ENCODE measurements at regions not wholly inside any gene's neighbourhood (a gene's known extent, or its start where the extent isn't known, plus 50 kb on each side); places are given as distances from the start of the nearest gene placed in this dataset.

DNA sequence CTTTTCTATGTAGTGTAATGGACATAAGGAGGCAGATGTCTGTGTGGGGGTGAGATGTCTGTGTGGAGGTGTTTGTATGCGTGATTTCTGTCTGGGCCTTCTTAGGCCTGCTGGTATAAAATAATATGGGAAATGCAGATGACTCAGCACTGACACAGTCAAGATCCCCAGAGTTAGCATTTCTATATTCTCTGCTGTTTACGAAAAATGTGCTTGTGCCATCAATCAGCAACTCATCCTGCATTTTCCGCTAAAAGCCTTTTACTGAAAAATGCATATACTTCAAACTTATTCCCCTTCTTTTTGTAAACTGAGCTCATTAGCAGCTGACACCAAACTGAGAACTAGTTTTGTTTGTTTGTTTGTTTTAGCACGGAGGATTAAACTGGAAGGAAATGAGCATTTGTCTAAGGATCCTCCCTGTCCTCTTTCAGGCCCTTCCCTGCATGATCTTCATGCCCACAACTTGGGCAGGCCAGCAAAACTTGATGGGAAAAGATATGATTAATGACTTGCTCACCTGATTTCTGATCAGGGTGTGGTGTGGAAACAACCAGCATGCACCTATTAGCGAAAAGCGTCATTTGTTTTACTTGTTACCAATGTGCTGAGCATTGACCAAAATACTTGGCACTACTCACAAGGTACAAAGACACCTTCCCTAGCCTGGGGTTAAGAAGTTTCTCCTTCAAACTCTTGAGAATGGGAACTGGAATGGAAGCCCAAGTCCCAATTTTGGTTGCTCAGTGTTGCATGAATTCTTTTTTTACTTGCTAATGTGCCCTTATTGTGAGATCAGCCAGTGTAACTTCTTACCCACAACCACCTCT is 77.4 kb downstream of the NDUFS5 start:
- Histone ChIP-seq H3K9me3 (ENCODE audit: low read length) (no peaks in the 10 kb centered on the region), H3K4me1 (ENCODE audit: insufficient read depth, low read length) (peaks cover 48% of the 10 kb centered on the region), H3K4me3 (ENCODE audit: low read length) (peak overlapping the region; percentile 63), H3K36me3 (ENCODE audit: insufficient read depth, low read length) (no peaks in the 10 kb centered on the region), H2AFZ (ENCODE audit: low read depth, low read length) (no peak overlapping the region), H3K27me3 (ENCODE audit: insufficient read depth, low read length) (no peaks in the 10 kb centered on the region)

GRCh38 chr1:39104158-39105060 is 78.3 kb downstream of the NDUFS5 start:
- Histone ChIP-seq H2AFZ (ENCODE audit: low read depth, low read length) (peak overlapping the region; percentile 29), H3K27me3 (ENCODE audit: insufficient read depth, low read length) (no peaks in the 10 kb centered on the region), H3K36me3 (ENCODE audit: insufficient read depth, low read length) (no peaks in the 10 kb centered on the region), H3K9me3 (ENCODE audit: low read length) (no peaks in the 10 kb centered on the region), H3K4me3 (ENCODE audit: low read length) (peak overlapping the region; percentile 63), H3K4me1 (ENCODE audit: insufficient read depth, low read length) (peaks cover 45% of the 10 kb centered on the region)

- Histone ChIP-seq H3K4me1 (ENCODE audit: insufficient read depth, low read length) (peaks cover 45% of the 10 kb centered on the region), H2AFZ (ENCODE audit: low read depth, low read length) (peak overlapping the region; percentile 29)
Observed at GRCh38 chr1:39105061-39105840, 79.1 kb downstream of the NDUFS5 start.

DNA sequence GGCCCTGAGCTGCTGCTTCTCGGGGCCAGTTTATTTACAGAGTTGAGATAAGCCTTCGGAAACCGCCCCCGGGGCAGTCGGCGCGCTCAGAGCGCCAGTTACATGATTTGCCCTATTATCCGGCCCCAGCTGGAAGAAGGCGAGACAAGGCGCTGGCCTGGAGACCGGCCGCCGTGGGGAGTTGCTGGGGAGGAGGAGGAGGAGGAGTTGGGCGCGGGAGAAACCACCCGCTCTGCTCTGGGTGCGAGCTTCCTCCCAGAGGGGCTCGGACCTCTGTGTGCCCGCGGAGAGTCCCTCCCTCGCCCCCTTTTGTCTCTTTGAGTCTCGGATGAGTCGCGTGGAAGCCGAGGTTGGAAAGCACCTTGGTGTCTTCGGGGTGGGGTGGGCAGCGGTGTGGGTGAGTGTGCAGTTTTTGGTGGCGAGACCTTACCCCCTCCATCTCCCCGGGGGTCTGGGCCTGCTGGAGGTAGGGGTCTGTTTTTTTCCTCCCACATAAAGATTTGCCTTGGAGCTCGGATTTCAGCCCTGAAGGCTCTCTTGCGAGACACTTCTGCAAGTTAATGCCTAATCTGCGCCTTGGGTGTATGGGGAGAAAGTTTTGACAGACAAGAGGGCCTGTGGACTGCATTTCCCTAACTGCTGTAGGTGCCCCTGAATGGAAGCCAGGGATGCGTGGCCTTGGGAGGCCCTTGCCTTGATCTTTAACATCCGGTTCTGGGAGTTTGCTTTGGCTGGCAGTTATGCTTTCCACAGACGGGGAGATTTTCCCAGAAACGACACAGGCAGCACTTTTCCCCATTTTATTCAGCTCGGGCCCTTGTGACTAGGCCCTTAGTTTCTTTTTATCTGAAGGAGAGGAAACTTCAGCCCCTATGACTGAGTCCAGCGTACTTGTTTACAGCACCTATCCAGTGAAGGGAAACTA is 80.0 kb downstream of the NDUFS5 start:
- H2AFZ ChIP-seq (ENCODE audit: low read depth, low read length) = no peak overlapping the region
- H3K27me3 ChIP-seq (ENCODE audit: insufficient read depth, low read length) = no peaks in the 10 kb centered on the region
- H3K36me3 ChIP-seq (ENCODE audit: insufficient read depth, low read length) = no peaks in the 10 kb centered on the region
- H3K4me1 ChIP-seq (ENCODE audit: insufficient read depth, low read length) = peaks cover 45% of the 10 kb centered on the region
- peak overlapping the region; percentile 63 for H3K4me3 ChIP-seq (ENCODE audit: low read length)
- no peaks in the 10 kb centered on the region for H3K9me3 ChIP-seq (ENCODE audit: low read length)

More at GRCh38 chr1:39105061-39105840, 79.1 kb downstream of the NDUFS5 start:
- H3K4me3 ChIP-seq (ENCODE audit: low read length) = peak overlapping the region; percentile 63
- H3K36me3 ChIP-seq (ENCODE audit: insufficient read depth, low read length) = no peaks in the 10 kb centered on the region
- no peaks in the 10 kb centered on the region for H3K27me3 ChIP-seq (ENCODE audit: insufficient read depth, low read length)
- H3K9me3 ChIP-seq (ENCODE audit: low read length) = no peaks in the 10 kb centered on the region

GRCh38 chr1:39106801-39107327 is 80.7 kb downstream of the NDUFS5 start:
- no peaks in the 10 kb centered on the region for H3K27me3 ChIP-seq (ENCODE audit: insufficient read depth, low read length)
- no peaks in the 10 kb centered on the region for H3K36me3 ChIP-seq (ENCODE audit: insufficient read depth, low read length)
- H2AFZ ChIP-seq (ENCODE audit: low read depth, low read length) = no peak overlapping the region
- H3K4me1 ChIP-seq (ENCODE audit: insufficient read depth, low read length) = peaks cover 45% of the 10 kb centered on the region
- H3K9me3 ChIP-seq (ENCODE audit: low read length) = no peaks in the 10 kb centered on the region
- H3K4me3 ChIP-seq (ENCODE audit: low read length) = peak overlapping the region; percentile 63

DNA sequence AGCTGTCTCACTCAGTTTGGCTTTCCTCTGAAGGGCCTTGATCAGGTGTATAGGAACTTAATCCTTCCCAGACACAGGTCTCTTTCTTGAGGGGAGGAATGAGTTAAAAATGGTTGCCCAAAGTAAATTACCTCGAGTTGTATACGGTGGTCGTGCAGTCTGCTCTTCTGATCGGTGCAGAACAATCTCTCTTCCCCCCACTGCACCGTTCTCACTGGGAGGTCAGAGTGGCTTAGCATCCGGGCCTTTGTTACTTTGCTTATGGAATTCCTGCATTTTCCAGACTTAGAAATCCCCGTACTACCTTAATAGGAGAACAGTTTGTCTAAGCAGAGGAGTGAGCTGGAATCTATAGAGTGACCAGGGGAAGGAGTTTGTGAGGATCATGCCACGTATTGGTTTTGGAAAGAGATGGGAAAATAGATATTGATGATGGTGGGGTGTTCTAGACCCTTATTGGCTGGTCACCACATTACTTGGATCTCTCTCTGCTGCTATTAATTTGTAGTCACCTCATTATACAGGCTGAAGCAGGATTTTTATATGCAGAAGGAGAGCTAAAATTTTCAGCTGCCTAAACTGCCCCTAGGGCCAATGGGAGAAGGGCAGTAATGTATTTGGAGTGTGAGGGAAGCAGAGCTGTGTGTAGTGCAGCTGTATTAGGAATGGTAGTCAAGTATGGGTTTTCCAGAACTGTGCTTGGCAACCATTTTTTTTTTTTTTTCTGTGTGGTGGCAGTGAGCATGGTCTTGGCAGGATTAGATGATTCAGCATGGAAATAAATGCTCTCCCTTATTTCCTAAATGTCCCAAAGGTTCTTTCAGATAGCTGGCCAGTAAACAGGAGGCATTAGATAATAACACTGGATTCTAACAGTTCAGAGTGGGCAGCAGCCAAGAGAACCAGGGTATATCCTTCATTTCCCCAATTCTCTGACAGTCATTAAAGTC is 81.5 kb downstream of the NDUFS5 start:
- Histone ChIP-seq H3K9me3 (ENCODE audit: low read length) (no peaks in the 10 kb centered on the region), H3K27me3 (ENCODE audit: insufficient read depth, low read length) (no peaks in the 10 kb centered on the region), H3K4me1 (ENCODE audit: insufficient read depth, low read length) (peaks cover 40% of the 10 kb centered on the region), H3K36me3 (ENCODE audit: insufficient read depth, low read length) (no peaks in the 10 kb centered on the region), H2AFZ (ENCODE audit: low read depth, low read length) (no peak overlapping the region), H3K4me3 (ENCODE audit: low read length) (peak overlapping the region; percentile 63)

- H3K4me3 ChIP-seq (ENCODE audit: low read length) = no peak overlapping the region
- no peak overlapping the region for H2AFZ ChIP-seq (ENCODE audit: low read depth, low read length)
- H3K4me1 ChIP-seq (ENCODE audit: insufficient read depth, low read length) = peaks cover 19% of the 10 kb centered on the region
- H3K9me3 ChIP-seq (ENCODE audit: low read length) = no peaks in the 10 kb centered on the region
- no peaks in the 10 kb centered on the region for H3K27me3 ChIP-seq (ENCODE audit: insufficient read depth, low read length)
- H3K36me3 ChIP-seq (ENCODE audit: insufficient read depth, low read length) = peaks cover 6% of the 10 kb centered on the region
Observed at GRCh38 chr1:39109644-39110043, 83.5 kb downstream of the NDUFS5 start.

- peaks cover 18% of the 10 kb centered on the region for H3K4me1 ChIP-seq (ENCODE audit: insufficient read depth, low read length)
- H3K27me3 ChIP-seq (ENCODE audit: insufficient read depth, low read length) = no peaks in the 10 kb centered on the region
- no peak overlapping the region for H3K4me3 ChIP-seq (ENCODE audit: low read length)
Observed at GRCh38 chr1:39110325-39110851, 84.2 kb downstream of the NDUFS5 start.

DNA sequence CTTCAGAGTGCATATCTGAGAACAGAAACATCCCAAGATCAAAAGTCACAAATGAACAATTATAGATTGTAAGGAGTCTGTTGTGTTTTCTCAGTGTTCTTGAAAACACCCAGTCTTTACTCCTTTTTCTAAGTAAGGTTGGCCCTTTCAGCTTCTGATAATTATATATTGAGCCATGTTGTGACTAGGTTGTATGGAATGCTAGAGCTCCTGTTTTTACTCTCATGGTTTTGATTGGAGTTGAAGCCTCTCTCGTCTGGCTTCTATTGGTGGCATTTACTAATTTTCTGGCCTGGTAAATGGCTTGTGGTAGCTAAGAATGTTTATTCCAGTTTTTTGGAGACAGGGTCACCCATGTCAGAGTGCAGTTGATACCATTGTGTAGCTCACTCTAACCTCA is 84.7 kb downstream of the NDUFS5 start:
- H3K4me1 ChIP-seq (ENCODE audit: insufficient read depth, low read length) = peaks cover 18% of the 10 kb centered on the region
- H2AFZ ChIP-seq (ENCODE audit: low read depth, low read length) = no peak overlapping the region
- H3K4me3 ChIP-seq (ENCODE audit: low read length) = no peak overlapping the region
- peaks cover 6% of the 10 kb centered on the region for H3K36me3 ChIP-seq (ENCODE audit: insufficient read depth, low read length)
- no peaks in the 10 kb centered on the region for H3K27me3 ChIP-seq (ENCODE audit: insufficient read depth, low read length)
- H3K9me3 ChIP-seq (ENCODE audit: low read length) = no peaks in the 10 kb centered on the region

More at GRCh38 chr1:39110325-39110851, 84.2 kb downstream of the NDUFS5 start:
- Histone ChIP-seq H2AFZ (ENCODE audit: low read depth, low read length) (no peak overlapping the region), H3K36me3 (ENCODE audit: insufficient read depth, low read length) (peaks cover 6% of the 10 kb centered on the region), H3K9me3 (ENCODE audit: low read length) (no peaks in the 10 kb centered on the region)

- Histone ChIP-seq H3K4me3 (ENCODE audit: low read length) (no peak overlapping the region), H3K4me1 (ENCODE audit: insufficient read depth, low read length) (peaks cover 3% of the 10 kb centered on the region), H3K9me3 (ENCODE audit: low read length) (no peaks in the 10 kb centered on the region), H3K27me3 (ENCODE audit: insufficient read depth, low read length) (no peaks in the 10 kb centered on the region), H3K36me3 (ENCODE audit: insufficient read depth, low read length) (peaks cover 6% of the 10 kb centered on the region), H2AFZ (ENCODE audit: low read depth, low read length) (no peak overlapping the region)
Observed at GRCh38 chr1:39113109-39113743, 87.1 kb downstream of the NDUFS5 start.
